GM10248 (cell line): ENCODE measurements at regions not wholly inside any gene's neighbourhood (a gene's known extent, or its start where the extent isn't known, plus 50 kb on each side); places are given as distances from the start of the nearest gene placed in this dataset.
A peak's percentile ranks its signal among the peaks of the same experiment; 100 is the strongest.
"Not testable (repeated sequence)": the region's sequence is repeated elsewhere in the genome, so short reads cannot be mapped to it uniquely, and the experiment has no call there.

Source experiments
- CTCF ChIA-PET: fragments of 300-600 bp; sonication (Branson Sonifier 250); formaldehyde crosslinking; extraction: SDS; loops from one replicate; lab custom pipeline; 2021; ENCODE audit warnings: antibody characterized with exemption; lab: Yijun Ruan, JAX
- POLR2A ChIA-PET: fragments of 350-650 bp; sonication (Branson Sonifier 250); formaldehyde crosslinking; extraction: SDS; loops from one replicate; lab custom pipeline; 2020; ENCODE audit warnings: antibody characterized with exemption; lab: Yijun Ruan, JAX
- DNase-seq: peaks from one replicate; pipeline ENCODE4 v3.0.0; 2012; ENCODE audit errors: extremely low spot score
- TF ChIP-seq, protein P1 (sequence below): IDR thresholded peaks from 2 replicates; pipeline ENCODE4 v1.5.1; 2012; ENCODE audit warnings: mild to moderate bottlenecking, low read depth; ENCODE audit errors: extremely low read depth, missing control alignments, control extremely low read depth

DNA sequence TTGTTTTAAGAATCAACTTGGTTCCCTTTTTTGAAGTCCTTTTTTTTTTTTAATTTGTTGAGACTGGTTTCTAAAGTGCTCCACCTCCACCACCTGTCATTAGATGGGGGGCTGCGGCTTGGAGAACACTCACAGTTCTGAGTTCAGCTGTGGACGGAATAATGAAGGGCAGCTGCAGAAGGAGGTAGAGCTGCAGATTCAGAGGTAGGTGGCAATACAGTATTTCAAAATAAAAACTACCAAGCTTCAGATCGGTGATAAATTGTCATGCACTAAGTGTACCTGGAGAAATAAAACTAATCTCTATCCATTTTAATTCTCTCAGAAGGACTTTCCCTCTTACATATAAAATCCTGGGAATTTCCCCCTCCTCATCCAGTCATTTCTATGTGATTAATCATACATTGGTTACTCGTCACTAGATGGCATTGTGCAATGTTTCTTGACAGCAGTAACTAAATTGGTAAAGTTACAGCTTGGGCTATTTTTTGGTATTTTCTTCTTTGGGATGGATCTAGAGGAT is 81.1 kb upstream of the SLC39A10 start:
- peak; percentile 38 for DNase-seq
- ChIA-PET CTCF (interaction anchor here (0.7 to 4.0 kb wide), 10 partner anchors 9 to 491 kb away, joined by 3 to 23 read pairs (median 4); partner anchors contain the start of gene DNAH7), POLR2A (no interaction called here)
- TF ChIP-seq, protein P1, sequence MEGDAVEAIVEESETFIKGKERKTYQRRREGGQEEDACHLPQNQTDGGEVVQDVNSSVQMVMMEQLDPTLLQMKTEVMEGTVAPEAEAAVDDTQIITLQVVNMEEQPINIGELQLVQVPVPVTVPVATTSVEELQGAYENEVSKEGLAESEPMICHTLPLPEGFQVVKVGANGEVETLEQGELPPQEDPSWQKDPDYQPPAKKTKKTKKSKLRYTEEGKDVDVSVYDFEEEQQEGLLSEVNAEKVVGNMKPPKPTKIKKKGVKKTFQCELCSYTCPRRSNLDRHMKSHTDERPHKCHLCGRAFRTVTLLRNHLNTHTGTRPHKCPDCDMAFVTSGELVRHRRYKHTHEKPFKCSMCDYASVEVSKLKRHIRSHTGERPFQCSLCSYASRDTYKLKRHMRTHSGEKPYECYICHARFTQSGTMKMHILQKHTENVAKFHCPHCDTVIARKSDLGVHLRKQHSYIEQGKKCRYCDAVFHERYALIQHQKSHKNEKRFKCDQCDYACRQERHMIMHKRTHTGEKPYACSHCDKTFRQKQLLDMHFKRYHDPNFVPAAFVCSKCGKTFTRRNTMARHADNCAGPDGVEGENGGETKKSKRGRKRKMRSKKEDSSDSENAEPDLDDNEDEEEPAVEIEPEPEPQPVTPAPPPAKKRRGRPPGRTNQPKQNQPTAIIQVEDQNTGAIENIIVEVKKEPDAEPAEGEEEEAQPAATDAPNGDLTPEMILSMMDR: peak; percentile 49

DNA sequence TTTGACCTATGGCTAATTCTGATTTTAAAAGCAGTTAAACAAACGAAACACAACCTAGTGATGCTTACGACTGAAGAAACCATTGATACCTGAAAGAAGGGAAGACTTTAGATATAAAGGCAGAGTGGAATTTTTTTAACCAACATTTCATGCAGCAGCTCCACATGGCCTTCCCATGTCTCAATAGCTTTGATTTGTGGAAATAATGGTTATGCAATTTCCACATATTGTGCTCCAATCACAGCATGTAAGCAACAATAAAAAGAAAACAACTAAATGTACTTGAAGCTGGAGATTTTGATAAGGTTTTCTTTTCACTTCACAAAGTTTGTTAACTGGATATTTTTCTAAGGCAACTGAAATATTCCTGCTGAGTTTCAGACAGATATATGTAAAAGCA is 82.0 kb upstream of the SLC39A10 start:
- ChIA-PET CTCF (interaction anchor here (0.9 to 4.0 kb wide), 6 partner anchors 12 to 492 kb away, joined by 3 to 23 read pairs (median 11); partner anchors contain the start of gene DNAH7), POLR2A (no interaction called here)
- no peak for DNase-seq

GRCh38 chr2:195574312-195574711 is 82.7 kb upstream of the SLC39A10 start:
- no peak for DNase-seq
- ChIA-PET POLR2A (no interaction called here), CTCF (interaction anchor here (0.9 to 4.0 kb wide), 5 partner anchors 13 to 493 kb away, joined by 3 to 23 read pairs (median 17); partner anchors contain the start of gene DNAH7)
- TF ChIP-seq, protein P1: no peak

More for the DNA sequence above, 82.0 kb upstream of the SLC39A10 start:
- TF ChIP-seq, protein P1: no peak

DNA sequence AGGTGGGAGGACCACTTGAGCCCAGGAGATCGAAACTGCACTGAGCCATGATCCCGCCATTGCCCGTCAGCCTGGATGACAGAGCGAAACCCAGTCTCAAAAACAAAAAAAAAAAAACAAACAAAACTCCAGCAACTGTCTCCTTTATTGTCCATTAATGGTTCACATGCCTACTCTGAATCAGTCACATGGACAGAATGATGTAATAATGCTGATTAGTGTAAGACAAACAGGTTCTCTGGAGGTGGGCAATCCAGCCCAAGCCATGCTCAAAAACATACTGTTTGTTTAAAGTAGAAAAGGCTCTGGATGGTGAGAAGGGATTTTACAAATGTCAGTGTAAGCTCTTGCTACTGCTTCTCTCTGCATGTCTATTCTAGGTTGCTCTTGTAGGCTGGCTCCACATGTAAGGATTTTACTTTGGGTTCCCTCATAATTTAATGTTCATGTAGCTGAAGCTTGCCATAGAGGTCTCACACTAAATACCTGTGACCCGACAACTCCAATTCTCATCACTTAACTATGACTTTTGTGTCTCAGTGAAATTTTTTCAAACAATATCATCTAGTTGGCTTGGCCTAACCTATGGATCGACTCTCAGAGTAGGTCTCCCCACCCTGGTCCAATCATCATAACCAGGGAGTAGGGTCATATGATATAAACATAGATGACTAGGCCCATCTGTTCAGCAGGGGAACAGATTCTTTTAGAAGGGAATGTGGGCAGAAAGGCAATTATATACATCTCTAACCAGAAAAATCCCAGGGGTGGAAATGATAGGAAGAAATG is 83.9 kb upstream of the SLC39A10 start:
- ChIA-PET POLR2A (interaction anchor here (0.6 kb wide), 1 partner anchor 83 kb away, joined by 3 read pairs; no protein-coding TSS in a partner anchor), CTCF (interaction anchor here (1.4 to 4.0 kb wide), 2 partner anchors 16 to 87 kb away, joined by 3 to 23 read pairs; no protein-coding TSS in a partner anchor)
- no peak for DNase-seq
- TF ChIP-seq, protein P1: no peak

DNA sequence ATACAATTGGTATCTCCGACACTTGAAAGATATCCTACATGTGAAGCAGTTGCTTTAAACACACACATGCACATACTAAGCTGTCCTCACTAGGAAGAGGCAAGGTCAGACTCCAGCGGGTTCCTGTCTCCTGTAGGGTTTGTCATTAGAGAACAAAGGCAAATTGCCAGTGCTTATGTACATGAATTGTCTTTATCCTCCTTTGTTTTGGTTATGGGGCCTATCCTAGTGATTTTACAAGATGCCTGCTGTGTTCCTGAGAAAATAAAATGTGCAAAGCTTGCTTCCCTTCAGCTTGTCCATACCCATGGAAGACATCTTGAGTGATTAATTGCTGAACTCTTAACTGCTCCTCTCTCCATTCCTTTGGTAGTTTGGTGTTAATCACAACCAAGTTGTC is 86.7 kb upstream of the SLC39A10 start:
- TF ChIP-seq, protein P1: no peak
- ChIA-PET CTCF (interaction anchor here (0.7 to 2.5 kb wide), 8 partner anchors 10 to 507 kb away, joined by 3 to 11 read pairs (median 3); no protein-coding TSS in a partner anchor), POLR2A (no interaction called here)
- no peak for DNase-seq

- ChIA-PET CTCF (interaction anchor here (2.5 kb wide), 1 partner anchor 91 kb away, joined by 11 read pairs; no protein-coding TSS in a partner anchor), POLR2A (no interaction called here)
- TF ChIP-seq, protein P1: no peak
- no peak for DNase-seq
Measured at GRCh38 chr2:195569255-195569654, 87.8 kb upstream of the SLC39A10 start.

- CTCF ChIA-PET, POLR2A ChIA-PET, DNase-seq: not testable (repeated sequence)
Measured at GRCh38 chr2:195564625-195565135, 92.3 kb upstream of the SLC39A10 start.
